RWPE1 (cell line): ENCODE measurements at regions not wholly inside any gene's neighbourhood (a gene's known extent, or its start where the extent isn't known, plus 50 kb on each side); places are given as distances from the start of the nearest gene placed in this dataset.

Source experiments
- CTCF ChIA-PET: fragments of 350-600 bp; sonication (Branson Sonifier 250); formaldehyde crosslinking; extraction: SDS; loops from one replicate; lab custom pipeline; 2021; lab: Yijun Ruan, JAX
- POLR2A ChIA-PET: fragments of 400-600 bp; formaldehyde crosslinking; extraction: SDS; loops from one replicate; lab custom pipeline; 2020; ENCODE audit warnings: antibody characterized with exemption; ENCODE audit not compliant: low non-redundant PET; lab: Yijun Ruan, JAX
- DNase-seq: peaks from one replicate; pipeline ENCODE4 v3.0.0; 2012; ENCODE audit warnings: low spot score
- H3K27ac ChIP-seq: fragments of 450-650 bp; 2 replicates; pipeline ENCODE4 v1.5.1; 2017
- TF ChIP-seq, protein P1 (sequence below): fragments of 450-650 bp; conservative IDR thresholded peaks from 2 replicates; pipeline ENCODE4 v1.5.1; 2017; ENCODE audit warnings: low read depth, mild to moderate bottlenecking

- CTCF ChIA-PET = no interaction called here
- POLR2A ChIA-PET = no interaction called here
- TF ChIP-seq, protein P1, sequence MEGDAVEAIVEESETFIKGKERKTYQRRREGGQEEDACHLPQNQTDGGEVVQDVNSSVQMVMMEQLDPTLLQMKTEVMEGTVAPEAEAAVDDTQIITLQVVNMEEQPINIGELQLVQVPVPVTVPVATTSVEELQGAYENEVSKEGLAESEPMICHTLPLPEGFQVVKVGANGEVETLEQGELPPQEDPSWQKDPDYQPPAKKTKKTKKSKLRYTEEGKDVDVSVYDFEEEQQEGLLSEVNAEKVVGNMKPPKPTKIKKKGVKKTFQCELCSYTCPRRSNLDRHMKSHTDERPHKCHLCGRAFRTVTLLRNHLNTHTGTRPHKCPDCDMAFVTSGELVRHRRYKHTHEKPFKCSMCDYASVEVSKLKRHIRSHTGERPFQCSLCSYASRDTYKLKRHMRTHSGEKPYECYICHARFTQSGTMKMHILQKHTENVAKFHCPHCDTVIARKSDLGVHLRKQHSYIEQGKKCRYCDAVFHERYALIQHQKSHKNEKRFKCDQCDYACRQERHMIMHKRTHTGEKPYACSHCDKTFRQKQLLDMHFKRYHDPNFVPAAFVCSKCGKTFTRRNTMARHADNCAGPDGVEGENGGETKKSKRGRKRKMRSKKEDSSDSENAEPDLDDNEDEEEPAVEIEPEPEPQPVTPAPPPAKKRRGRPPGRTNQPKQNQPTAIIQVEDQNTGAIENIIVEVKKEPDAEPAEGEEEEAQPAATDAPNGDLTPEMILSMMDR = no peak
Observed at GRCh38 chr2:67891642-67892041, 171.2 kb downstream of the C1D start.

DNA sequence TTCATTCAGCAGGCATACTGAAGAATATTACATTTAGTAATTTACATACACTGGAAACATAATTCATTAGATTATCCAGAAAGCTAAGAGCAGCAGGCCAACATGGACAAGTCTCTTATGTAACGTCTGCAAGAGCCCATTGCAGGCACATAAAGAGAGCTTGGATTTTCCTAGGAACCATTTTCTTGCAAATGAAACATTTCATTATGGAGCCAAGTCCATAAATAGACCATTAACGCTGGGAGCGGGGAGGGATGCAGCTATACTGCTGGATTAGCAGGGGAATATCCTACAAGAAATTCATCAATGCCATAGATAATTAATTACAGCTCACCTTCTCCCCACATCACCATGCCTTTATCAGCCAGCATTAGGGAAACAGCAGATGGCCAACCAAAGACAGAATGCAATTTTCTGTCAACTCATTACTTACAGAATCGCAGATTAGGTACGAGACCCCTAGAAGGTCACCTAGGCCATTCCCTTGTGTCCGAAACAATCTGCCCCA is 170.4 kb downstream of the C1D start:
- H3K27ac ChIP-seq = no peak overlapping the region
- ChIA-PET CTCF (no interaction called here), POLR2A (no interaction called here)
- no peak for DNase-seq
- TF ChIP-seq, protein P1 = no peak

More at GRCh38 chr2:67891642-67892041, 171.2 kb downstream of the C1D start:
- DNase-seq = no peak
- H3K27ac ChIP-seq = no peak overlapping the region

- DNase-seq = no peak
- ChIA-PET CTCF (interaction anchor here (0.6 kb wide), 1 partner anchor 355 kb away, joined by 3 read pairs; no protein-coding TSS in a partner anchor), POLR2A (no interaction called here)
- TF ChIP-seq, protein P1 = no peak
- H3K27ac ChIP-seq = no peak overlapping the region
Observed at GRCh38 chr2:67895227-67895941, 167.4 kb downstream of the C1D start.

- no peak for DNase-seq
- TF ChIP-seq, protein P1 = no peak
- ChIA-PET CTCF (no interaction called here), POLR2A (no interaction called here)
- H3K27ac ChIP-seq = no peak overlapping the region
Observed at GRCh38 chr2:67896076-67896475, 166.7 kb downstream of the C1D start.

- TF ChIP-seq, protein P1 = no peak
- POLR2A ChIA-PET = no interaction called here
- DNase-seq = no peak
- H3K27ac ChIP-seq = no peak overlapping the region
- CTCF ChIA-PET = no interaction called here
Observed at GRCh38 chr2:67896476-67896875, 166.3 kb downstream of the C1D start.

- DNase-seq = no peak
- TF ChIP-seq, protein P1 = no peak
- H3K27ac ChIP-seq = no peak overlapping the region
- ChIA-PET CTCF (no interaction called here), POLR2A (no interaction called here)
Observed at GRCh38 chr2:67898595-67898994, 164.2 kb downstream of the C1D start.
